Fibroblast of lung (primary cell): ENCODE measurements at regions not wholly inside any gene's neighbourhood (a gene's known extent, or its start where the extent isn't known, plus 50 kb on each side); places are given as distances from the start of the nearest gene placed in this dataset.

Experiments used
- EZH2 ChIP-seq: IDR thresholded peaks from 2 replicates; pipeline ENCODE4 v1.5.1; 2012; ENCODE audit warnings: low read length, control low read depth, mild to moderate bottlenecking; ENCODE audit errors: missing control alignments
- TF ChIP-seq, protein P1 (sequence below), 2 donors: IDR thresholded peaks in 1 of 2; conservative IDR thresholded peaks in 1 of 2; 1 replicate in 1 of 2; 2 replicates in 1 of 2; pipeline ENCODE4 v1.5.1; 2011 to 2012; ENCODE audit warnings: low read length in 2 of 2, control low read depth in 1 of 2, inconsistent platforms in 1 of 2, low read depth in 1 of 2, mild to moderate bottlenecking in 1 of 2

DNA sequence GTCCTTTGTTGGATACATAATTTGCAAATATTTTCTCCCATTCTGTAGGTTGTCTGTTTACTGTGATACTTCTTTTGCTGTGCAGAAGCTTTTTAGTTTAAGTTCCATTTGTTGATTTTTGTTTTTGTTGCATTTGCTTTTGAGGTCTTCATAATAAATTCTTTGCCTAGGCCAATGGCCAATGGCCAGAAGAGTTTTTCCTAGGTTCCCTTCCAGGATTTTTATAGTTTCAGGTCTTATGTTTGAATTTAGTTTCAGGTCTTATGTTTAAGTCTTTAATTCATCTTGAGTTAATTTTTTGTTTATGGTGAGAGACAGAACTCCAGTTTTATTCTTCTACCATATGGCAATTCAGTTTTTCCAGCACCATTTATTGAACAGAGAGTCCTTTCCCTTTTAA is 90.1 kb upstream of the GOT2 start:
- TF ChIP-seq, protein P1, sequence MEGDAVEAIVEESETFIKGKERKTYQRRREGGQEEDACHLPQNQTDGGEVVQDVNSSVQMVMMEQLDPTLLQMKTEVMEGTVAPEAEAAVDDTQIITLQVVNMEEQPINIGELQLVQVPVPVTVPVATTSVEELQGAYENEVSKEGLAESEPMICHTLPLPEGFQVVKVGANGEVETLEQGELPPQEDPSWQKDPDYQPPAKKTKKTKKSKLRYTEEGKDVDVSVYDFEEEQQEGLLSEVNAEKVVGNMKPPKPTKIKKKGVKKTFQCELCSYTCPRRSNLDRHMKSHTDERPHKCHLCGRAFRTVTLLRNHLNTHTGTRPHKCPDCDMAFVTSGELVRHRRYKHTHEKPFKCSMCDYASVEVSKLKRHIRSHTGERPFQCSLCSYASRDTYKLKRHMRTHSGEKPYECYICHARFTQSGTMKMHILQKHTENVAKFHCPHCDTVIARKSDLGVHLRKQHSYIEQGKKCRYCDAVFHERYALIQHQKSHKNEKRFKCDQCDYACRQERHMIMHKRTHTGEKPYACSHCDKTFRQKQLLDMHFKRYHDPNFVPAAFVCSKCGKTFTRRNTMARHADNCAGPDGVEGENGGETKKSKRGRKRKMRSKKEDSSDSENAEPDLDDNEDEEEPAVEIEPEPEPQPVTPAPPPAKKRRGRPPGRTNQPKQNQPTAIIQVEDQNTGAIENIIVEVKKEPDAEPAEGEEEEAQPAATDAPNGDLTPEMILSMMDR (conservative IDR thresholded peaks at IDR 0.05 in 1 of 2, IDR thresholded peaks at IDR 0.05 in 1 of 2; ENCODE audit: low read depth in 1 of 2, low read length in 2 of 2) = no peak
- no peak for TF ChIP-seq EZH2
